BLaER1 treated with 17β-estradiol and CSF1 and Interleukin-3, amounts not matched to agents 10 nM and 100 nM (cell line): ENCODE measurements at regions not wholly inside any gene's neighbourhood (a gene's known extent, or its start where the extent isn't known, plus 50 kb on each side); places are given as distances from the start of the nearest gene placed in this dataset.
A peak's percentile ranks its signal among the peaks of the same experiment; 100 is the strongest.
"Not testable (repeated sequence)": the region's sequence is repeated elsewhere in the genome, so short reads cannot be mapped to it uniquely, and the experiment has no call there.

Experiments used
- H3K27ac ChIP-seq, 11 experiments: shearing (Covaris generic); formaldehyde crosslinking; 2 replicates each; pipeline ENCODE4 v1.8.1; 2022
- H3K27me3 ChIP-seq, 11 experiments: shearing (Covaris generic); formaldehyde crosslinking; 2 replicates each; pipeline ENCODE4 v1.8.1; 2022
- H3K36me3 ChIP-seq, 11 experiments: shearing (Covaris generic); formaldehyde crosslinking; 2 replicates each; pipeline ENCODE4 v1.8.1; 2022
- H3K4me1 ChIP-seq, 10 experiments: shearing (Covaris generic); formaldehyde crosslinking; 2 replicates each; pipeline ENCODE4 v1.8.1; 2022
- H3K4me2 ChIP-seq, 11 experiments: shearing (Covaris generic); formaldehyde crosslinking; 2 replicates each; pipeline ENCODE4 v1.8.1; 2022
- H3K4me3 ChIP-seq, 10 experiments: shearing (Covaris generic); formaldehyde crosslinking; 2 replicates each; pipeline ENCODE4 v1.8.1; 2022
- H3K9ac ChIP-seq, 11 experiments: shearing (Covaris generic); formaldehyde crosslinking; 2 replicates each; pipeline ENCODE4 v1.8.1; 2022
- H3K9me3 ChIP-seq, 11 experiments: shearing (Covaris generic); formaldehyde crosslinking; replicated peaks in 1 of 11; 2 replicates each; pipeline ENCODE4 v1.8.1; 2022
- H4K20me1 ChIP-seq, 11 experiments: shearing (Covaris generic); formaldehyde crosslinking; 2 replicates each; pipeline ENCODE4 v1.8.1; 2022
- Cebpa-rat ChIP-seq, 11 experiments: shearing (Covaris generic); IDR thresholded peaks; 2 replicates each; pipeline ENCODE4 v1.8.1; 2022

GRCh38 chr4:164596318-164596878 lies 157.5 kb upstream of the SMIM31 start:
- no peak for TF ChIP-seq Cebpa-rat (IDR thresholded peaks at IDR 0.05)
- H3K27ac ChIP-seq, result no peak overlapping the region

GRCh38 chr4:164596927-164597326 lies 157.0 kb upstream of the SMIM31 start:
- H3K4me3 ChIP-seq, result no peak overlapping the region
- no peak for TF ChIP-seq Cebpa-rat (IDR thresholded peaks at IDR 0.05)
- H4K20me1 ChIP-seq, result no peaks in the 10 kb centered on the region
- H3K4me1 ChIP-seq, result no peaks in the 10 kb centered on the region
- H3K9me3 ChIP-seq, result peaks cover 5 to 13% (median 8%) of the 10 kb centered on the region in 11 experiments; a peak in 21 of 22 replicates
- no peak overlapping the region for H3K4me2 ChIP-seq
- no peaks in the 10 kb centered on the region for H3K36me3 ChIP-seq
- H3K27me3 ChIP-seq, result no peaks in the 10 kb centered on the region
- no peak overlapping the region for H3K9ac ChIP-seq
- no peak overlapping the region for H3K27ac ChIP-seq

More at GRCh38 chr4:164596318-164596878, 157.5 kb upstream of the SMIM31 start:
- H4K20me1 ChIP-seq, result no peaks in the 10 kb centered on the region
- H3K27me3 ChIP-seq, result no peaks in the 10 kb centered on the region
- H3K4me3 ChIP-seq, result no peak overlapping the region
- no peak overlapping the region for H3K9ac ChIP-seq
- H3K4me2 ChIP-seq, result no peak overlapping the region
- H3K9me3 ChIP-seq, result peaks cover 0 to 8% (median 2%) of the 10 kb centered on the region in 11 experiments; a peak in 14 of 22 replicates
- H3K36me3 ChIP-seq, result no peaks in the 10 kb centered on the region
- no peaks in the 10 kb centered on the region for H3K4me1 ChIP-seq

DNA sequence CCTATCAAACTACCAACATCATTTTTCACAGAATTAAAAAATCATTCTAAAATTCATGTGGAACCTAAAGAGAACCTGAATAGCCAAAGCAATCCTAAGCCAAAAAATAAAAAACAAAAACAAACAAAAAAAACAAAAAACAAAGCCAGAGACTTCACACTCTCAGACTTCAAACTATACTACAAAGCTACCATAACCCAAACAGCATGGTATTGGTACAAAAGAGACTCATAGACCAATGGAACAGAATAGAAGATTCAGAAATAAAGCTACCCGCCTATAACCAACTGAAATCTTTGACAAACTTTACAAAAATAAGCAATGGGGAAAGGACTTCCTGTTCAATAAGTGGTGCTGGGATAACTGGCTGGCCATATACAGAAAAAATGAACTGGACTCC lies 152.3 kb upstream of the SMIM31 start:
- Histone ChIP-seq H3K36me3 (no peaks in the 10 kb centered on the region), H3K4me2 (no peak overlapping the region), H3K27ac (no peak overlapping the region), H3K4me3 (no peak overlapping the region), H3K27me3 (no peaks in the 10 kb centered on the region), H4K20me1 (no peaks in the 10 kb centered on the region), H3K9ac (no peak overlapping the region), H3K4me1 (no peaks in the 10 kb centered on the region), H3K9me3 (peaks cover 11 to 24% (median 17%) of the 10 kb centered on the region in 11 experiments; a peak in 21 of 22 replicates)
- TF ChIP-seq Cebpa-rat (IDR thresholded peaks at IDR 0.05), result no peak

DNA sequence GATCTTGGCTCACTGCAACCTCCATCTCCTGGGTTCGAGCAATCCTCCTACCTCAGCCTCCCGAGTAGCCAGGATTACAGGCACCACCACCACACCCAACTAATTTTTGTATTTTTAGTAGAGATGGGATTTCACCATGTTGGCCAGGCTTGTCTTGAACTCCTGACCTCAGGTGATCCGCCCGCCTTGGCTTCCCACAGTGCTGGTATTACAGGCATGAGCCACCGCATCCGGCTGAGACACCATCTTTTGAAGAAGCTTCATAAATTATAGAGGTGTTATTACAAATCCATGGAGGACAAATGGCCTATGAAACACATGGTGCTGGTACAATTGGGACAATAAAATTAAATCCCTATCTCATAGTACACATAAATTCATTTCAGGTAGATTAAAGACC lies 148.1 kb upstream of the SMIM31 start:
- not testable (repeated sequence) for H3K27ac ChIP-seq, H3K4me3 ChIP-seq, H3K36me3 ChIP-seq, H3K4me2 ChIP-seq, H3K9ac ChIP-seq, H3K4me1 ChIP-seq, H4K20me1 ChIP-seq, H3K27me3 ChIP-seq
- peaks cover 11 to 22% (median 17%) of the 10 kb centered on the region in 11 experiments; a peak in 21 of 22 replicates for H3K9me3 ChIP-seq

DNA sequence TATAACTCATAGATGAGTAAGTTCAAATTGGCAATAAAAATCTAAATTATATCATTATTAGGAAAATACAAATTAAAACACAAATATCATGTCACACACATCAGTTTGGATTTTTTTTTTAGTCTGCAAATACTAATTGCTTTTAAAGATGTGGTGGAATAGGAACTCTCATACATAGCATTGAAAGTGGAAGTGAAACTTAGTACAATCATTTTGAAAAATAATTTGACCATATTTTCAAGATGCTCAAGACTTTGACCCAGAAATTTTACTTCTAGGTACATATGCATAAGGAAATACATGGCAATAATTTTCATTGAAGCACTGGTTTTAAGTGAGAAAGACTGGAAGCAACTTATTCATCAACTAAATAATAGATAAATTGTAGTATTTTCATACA lies 147.5 kb upstream of the SMIM31 start:
- Histone ChIP-seq H3K4me3 (no peak overlapping the region), H3K27ac (no peak overlapping the region), H4K20me1 (no peaks in the 10 kb centered on the region), H3K9ac (no peak overlapping the region), H3K36me3 (no peaks in the 10 kb centered on the region), H3K27me3 (no peaks in the 10 kb centered on the region), H3K4me2 (no peak overlapping the region), H3K4me1 (no peaks in the 10 kb centered on the region), H3K9me3 (peaks cover 9 to 17% (median 13%) of the 10 kb centered on the region in 11 experiments; a peak in 21 of 22 replicates)
- no peak for TF ChIP-seq Cebpa-rat (IDR thresholded peaks at IDR 0.05)

GRCh38 chr4:164613256-164613655 lies 140.7 kb upstream of the SMIM31 start:
- Histone ChIP-seq H3K36me3 (no peaks in the 10 kb centered on the region), H3K4me1 (peaks cover 0 to 7% (median 0%) of the 10 kb centered on the region in 10 experiments; a peak in 1 of 20 replicates), H4K20me1 (no peaks in the 10 kb centered on the region; a peak in 1 of 22 replicates), H3K4me3 (no peak overlapping the region), H3K9me3 (0 out of 22 replicates have a peak, but pooled peaks cover 0 to 3% (median 0%) of the 10 kb centered on the region in 11 experiments), H3K27me3 (no peaks in the 10 kb centered on the region), H3K27ac (no peak overlapping the region), H3K9ac (no peak overlapping the region), H3K4me2 (no peak overlapping the region)
- no peak for TF ChIP-seq Cebpa-rat (IDR thresholded peaks at IDR 0.05)

DNA sequence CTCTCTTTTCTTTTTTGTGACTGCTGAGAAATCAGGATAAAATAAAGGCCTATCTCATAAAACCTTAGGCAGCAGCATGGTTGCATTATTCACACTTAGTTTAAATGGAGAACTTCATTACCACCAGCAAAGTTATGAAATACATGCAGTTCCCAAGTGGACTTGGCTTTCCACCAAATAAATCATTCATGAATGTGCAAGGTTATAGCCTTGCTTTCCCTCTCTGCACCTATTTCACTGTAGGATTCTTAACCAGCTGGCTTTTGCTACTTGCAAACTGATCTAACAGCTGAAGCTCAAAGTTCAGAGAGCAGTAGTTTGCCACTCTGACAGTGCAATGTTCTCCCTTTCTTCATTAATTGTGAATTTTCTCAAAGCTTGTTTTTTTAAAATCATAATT lies 140.1 kb upstream of the SMIM31 start:
- Histone ChIP-seq H3K9ac (no peak overlapping the region), H3K4me2 (peak overlapping the region in 5 of 11 experiments; percentile 6 to 44 (median 15); a peak in 5 of 22 replicates), H3K4me3 (no peak overlapping the region), H3K4me1 (peaks cover 0 to 7% (median 0%) of the 10 kb centered on the region in 10 experiments; a peak in 1 of 20 replicates), H3K27me3 (no peaks in the 10 kb centered on the region), H3K9me3 (0 out of 22 replicates have a peak, but pooled peaks cover 0 to 3% (median 0%) of the 10 kb centered on the region in 11 experiments), H3K27ac (no peak overlapping the region), H3K36me3 (no peaks in the 10 kb centered on the region), H4K20me1 (no peaks in the 10 kb centered on the region; a peak in 1 of 22 replicates)
- no peak for TF ChIP-seq Cebpa-rat (IDR thresholded peaks at IDR 0.05)

DNA sequence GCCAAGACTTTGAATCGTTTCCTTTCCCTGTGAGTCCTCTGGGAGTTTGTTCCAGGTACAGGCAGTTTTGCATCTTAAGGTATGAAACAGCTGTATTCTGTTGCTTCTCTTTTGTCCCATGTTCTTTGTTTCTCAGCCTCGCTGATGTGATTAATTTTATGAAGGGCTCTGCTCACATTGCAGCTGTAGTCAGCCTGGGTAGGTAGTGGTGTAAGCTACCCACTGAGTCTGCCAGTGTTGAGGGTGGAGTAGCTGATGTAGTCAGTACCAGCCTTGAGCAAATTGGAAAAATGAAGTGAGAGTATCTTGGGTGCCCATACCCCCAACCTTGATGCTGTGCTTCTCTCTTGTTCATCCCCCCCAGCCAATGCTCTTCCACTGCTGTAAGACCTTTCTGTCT lies 139.6 kb upstream of the SMIM31 start:
- Histone ChIP-seq H3K4me3 (no peak overlapping the region), H3K9me3 (0 out of 22 replicates have a peak, but pooled peaks cover 0 to 3% (median 0%) of the 10 kb centered on the region in 11 experiments), H3K9ac (no peak overlapping the region), H3K4me1 (peaks cover 0 to 7% (median 0%) of the 10 kb centered on the region in 10 experiments; a peak in 1 of 20 replicates), H3K4me2 (peak overlapping the region in 5 of 11 experiments; percentile 6 to 44 (median 15); a peak in 5 of 22 replicates), H3K27me3 (no peaks in the 10 kb centered on the region), H3K36me3 (no peaks in the 10 kb centered on the region), H4K20me1 (no peaks in the 10 kb centered on the region; a peak in 1 of 22 replicates), H3K27ac (no peak overlapping the region)
- no peak for TF ChIP-seq Cebpa-rat (IDR thresholded peaks at IDR 0.05)

GRCh38 chr4:164614999-164615398 lies 138.9 kb upstream of the SMIM31 start:
- no peak overlapping the region for H3K4me3 ChIP-seq
- no peaks in the 10 kb centered on the region for H3K36me3 ChIP-seq
- peaks cover 0 to 11% (median under 1%) of the 10 kb centered on the region in 10 experiments; a peak in 6 of 20 replicates for H3K4me1 ChIP-seq
- H3K4me2 ChIP-seq, result no peak overlapping the region
- no peaks in the 10 kb centered on the region for H3K27me3 ChIP-seq
- H3K9ac ChIP-seq, result no peak overlapping the region
- no peak overlapping the region for H3K27ac ChIP-seq
- TF ChIP-seq Cebpa-rat (IDR thresholded peaks at IDR 0.05), result no peak
- 0 out of 22 replicates have a peak, but pooled peaks cover 0 to 3% (median 0%) of the 10 kb centered on the region in 11 experiments for H3K9me3 ChIP-seq
- no peaks in the 10 kb centered on the region; a peak in 1 of 22 replicates for H4K20me1 ChIP-seq

- H3K36me3 ChIP-seq, result no peaks in the 10 kb centered on the region
- H3K9me3 ChIP-seq, result 0 out of 22 replicates have a peak, but pooled peaks cover 0 to 3% (median 0%) of the 10 kb centered on the region in 11 experiments
- no peak for TF ChIP-seq Cebpa-rat (IDR thresholded peaks at IDR 0.05)
- no peaks in the 10 kb centered on the region; a peak in 1 of 22 replicates for H4K20me1 ChIP-seq
- H3K27me3 ChIP-seq, result no peaks in the 10 kb centered on the region
- H3K4me1 ChIP-seq, result peaks cover 0 to 21% (median 4%) of the 10 kb centered on the region in 10 experiments; a peak in 7 of 20 replicates
- H3K4me3 ChIP-seq, result no peak overlapping the region
- no peak overlapping the region for H3K9ac ChIP-seq
- no peak overlapping the region for H3K27ac ChIP-seq
- H3K4me2 ChIP-seq, result no peak overlapping the region
These were observed 138.0 kb upstream of the SMIM31 start for GRCh38 chr4:164615964-164616363.
